Activated naive CD4-positive, alpha-beta T cell treated with anti-CD3 and anti-CD28 coated beads, Interleukin-2, amount 50 U/mL, for 24 hours (primary cell): ENCODE measurements at regions not wholly inside any gene's neighbourhood (a gene's known extent, or its start where the extent isn't known, plus 50 kb on each side); places are given as distances from the start of the nearest gene placed in this dataset.
"Not testable (repeated sequence)": the region's sequence is repeated elsewhere in the genome, so short reads cannot be mapped to it uniquely, and the experiment has no call there.

ENCODE experiments used
- H3K27ac Mint-ChIP-seq: one replicate; pipeline ENCODE4 v1.8.0; 2021; ENCODE audit warnings: mild to moderate bottlenecking, mixed read lengths
- H3K27me3 Mint-ChIP-seq: one replicate; pipeline ENCODE4 v1.8.0; 2021; ENCODE audit warnings: mixed read lengths
- H3K36me3 Mint-ChIP-seq: one replicate; pipeline ENCODE4 v1.8.0; 2021; ENCODE audit warnings: mixed read lengths
- H3K4me1 Mint-ChIP-seq: one replicate; pipeline ENCODE4 v1.8.0; 2021; ENCODE audit warnings: mixed read lengths
- H3K4me3 Mint-ChIP-seq: one replicate; pipeline ENCODE4 v1.8.0; 2021; ENCODE audit warnings: mild to moderate bottlenecking, mixed read lengths
- H3K9me3 Mint-ChIP-seq: one replicate; pipeline ENCODE4 v1.8.0; 2021; ENCODE audit warnings: mixed read lengths

- no peaks in the 10 kb centered on the region for H3K4me1 Mint-ChIP-seq
- peaks cover 6% of the 10 kb centered on the region for H3K9me3 Mint-ChIP-seq
- H3K27ac Mint-ChIP-seq, result no peak overlapping the region
- no peak overlapping the region for H3K4me3 Mint-ChIP-seq
- peaks cover 3% of the 10 kb centered on the region for H3K27me3 Mint-ChIP-seq
- no peaks in the 10 kb centered on the region for H3K36me3 Mint-ChIP-seq
These were observed 364.9 kb downstream of the FAT3 start for GRCh38 chr11:92589512-92589911.

- Mint-ChIP-seq H3K36me3 (no peaks in the 10 kb centered on the region), H3K4me1 (no peaks in the 10 kb centered on the region), H3K27ac (no peak overlapping the region), H3K4me3 (no peak overlapping the region), H3K27me3 (peaks cover 3% of the 10 kb centered on the region), H3K9me3 (peaks cover 6% of the 10 kb centered on the region)
These were observed 366.9 kb downstream of the FAT3 start for GRCh38 chr11:92591521-92591920.

- H3K27me3 Mint-ChIP-seq, result peaks cover 3% of the 10 kb centered on the region
- no peak overlapping the region for H3K27ac Mint-ChIP-seq
- no peaks in the 10 kb centered on the region for H3K36me3 Mint-ChIP-seq
- no peak overlapping the region for H3K4me3 Mint-ChIP-seq
- H3K4me1 Mint-ChIP-seq, result no peaks in the 10 kb centered on the region
- peaks cover 6% of the 10 kb centered on the region for H3K9me3 Mint-ChIP-seq
These were observed 369.6 kb downstream of the FAT3 start for GRCh38 chr11:92594251-92594650.

GRCh38 chr11:92595052-92595451, 370.4 kb downstream of the FAT3 start:
- Mint-ChIP-seq H3K4me3 (no peak overlapping the region), H3K36me3 (no peaks in the 10 kb centered on the region), H3K9me3 (peaks cover under 1% of the 10 kb centered on the region), H3K4me1 (no peaks in the 10 kb centered on the region), H3K27me3 (no peaks in the 10 kb centered on the region), H3K27ac (no peak overlapping the region)

GRCh38 chr11:92596596-92597317, 372.1 kb downstream of the FAT3 start:
- no peak overlapping the region for H3K4me3 Mint-ChIP-seq
- H3K4me1 Mint-ChIP-seq, result no peaks in the 10 kb centered on the region
- no peaks in the 10 kb centered on the region for H3K36me3 Mint-ChIP-seq
- H3K27ac Mint-ChIP-seq, result no peak overlapping the region
- peaks cover 8% of the 10 kb centered on the region for H3K9me3 Mint-ChIP-seq
- peaks cover 4% of the 10 kb centered on the region for H3K27me3 Mint-ChIP-seq

GRCh38 chr11:92601048-92601447, 368.4 kb upstream of the MTNR1B start:
- H3K4me3 Mint-ChIP-seq, result no peak overlapping the region
- no peaks in the 10 kb centered on the region for H3K4me1 Mint-ChIP-seq
- H3K27me3 Mint-ChIP-seq, result peaks cover 4% of the 10 kb centered on the region
- no peaks in the 10 kb centered on the region for H3K36me3 Mint-ChIP-seq
- H3K27ac Mint-ChIP-seq, result no peak overlapping the region
- peaks cover 8% of the 10 kb centered on the region for H3K9me3 Mint-ChIP-seq

GRCh38 chr11:92605667-92606066, 363.8 kb upstream of the MTNR1B start:
- Mint-ChIP-seq H3K9me3 (peaks cover 3% of the 10 kb centered on the region), H3K4me3 (no peak overlapping the region), H3K4me1 (no peaks in the 10 kb centered on the region), H3K27ac (no peak overlapping the region), H3K36me3 (no peaks in the 10 kb centered on the region), H3K27me3 (peaks cover 3% of the 10 kb centered on the region)

- Mint-ChIP-seq H3K9me3 (no peaks in the 10 kb centered on the region), H3K4me3 (no peak overlapping the region), H3K27me3 (no peaks in the 10 kb centered on the region), H3K36me3 (no peaks in the 10 kb centered on the region), H3K27ac (no peak overlapping the region), H3K4me1 (no peaks in the 10 kb centered on the region)
These were observed 361.3 kb upstream of the MTNR1B start for GRCh38 chr11:92607969-92608722.

GRCh38 chr11:92611157-92611556, 358.3 kb upstream of the MTNR1B start:
- Mint-ChIP-seq H3K27me3 (no peaks in the 10 kb centered on the region), H3K27ac (no peak overlapping the region), H3K4me3 (no peak overlapping the region), H3K36me3 (no peaks in the 10 kb centered on the region), H3K4me1 (no peaks in the 10 kb centered on the region), H3K9me3 (no peaks in the 10 kb centered on the region)

- H3K9me3 Mint-ChIP-seq, H3K4me3 Mint-ChIP-seq, H3K36me3 Mint-ChIP-seq, H3K4me1 Mint-ChIP-seq, H3K27ac Mint-ChIP-seq, H3K27me3 Mint-ChIP-seq: not testable (repeated sequence)
These were observed 351.4 kb upstream of the MTNR1B start for GRCh38 chr11:92618020-92618419.

- H3K9me3 Mint-ChIP-seq, result peaks cover 4% of the 10 kb centered on the region
- H3K4me3 Mint-ChIP-seq, result no peak overlapping the region
- H3K36me3 Mint-ChIP-seq, result no peaks in the 10 kb centered on the region
- H3K4me1 Mint-ChIP-seq, result no peaks in the 10 kb centered on the region
- H3K27ac Mint-ChIP-seq, result no peak overlapping the region
- H3K27me3 Mint-ChIP-seq, result no peaks in the 10 kb centered on the region
These were observed 346.4 kb upstream of the MTNR1B start for GRCh38 chr11:92623055-92623454.

- Mint-ChIP-seq H3K27ac (no peak overlapping the region), H3K36me3 (no peaks in the 10 kb centered on the region), H3K4me3 (no peak overlapping the region), H3K27me3 (no peaks in the 10 kb centered on the region), H3K9me3 (no peaks in the 10 kb centered on the region), H3K4me1 (no peaks in the 10 kb centered on the region)
These were observed 343.6 kb upstream of the MTNR1B start for GRCh38 chr11:92625894-92626293.

GRCh38 chr11:92626624-92627023, 342.8 kb upstream of the MTNR1B start:
- Mint-ChIP-seq H3K27ac (no peak overlapping the region), H3K4me3 (no peak overlapping the region), H3K9me3 (no peaks in the 10 kb centered on the region), H3K4me1 (no peaks in the 10 kb centered on the region), H3K27me3 (no peaks in the 10 kb centered on the region), H3K36me3 (no peaks in the 10 kb centered on the region)

- Mint-ChIP-seq H3K27ac (no peak overlapping the region), H3K27me3 (no peaks in the 10 kb centered on the region), H3K4me3 (no peak overlapping the region), H3K36me3 (no peaks in the 10 kb centered on the region), H3K4me1 (no peaks in the 10 kb centered on the region), H3K9me3 (no peaks in the 10 kb centered on the region)
These were observed 341.7 kb upstream of the MTNR1B start for GRCh38 chr11:92627615-92628256.

GRCh38 chr11:92628401-92629292, 340.8 kb upstream of the MTNR1B start:
- H3K4me1 Mint-ChIP-seq, result no peaks in the 10 kb centered on the region
- H3K9me3 Mint-ChIP-seq, result no peaks in the 10 kb centered on the region
- no peaks in the 10 kb centered on the region for H3K27me3 Mint-ChIP-seq
- H3K4me3 Mint-ChIP-seq, result no peak overlapping the region
- H3K27ac Mint-ChIP-seq, result no peak overlapping the region
- H3K36me3 Mint-ChIP-seq, result no peaks in the 10 kb centered on the region
